CD14-positive monocyte (primary cell): ENCODE measurements at regions not wholly inside any gene's neighbourhood (a gene's known extent, or its start where the extent isn't known, plus 50 kb on each side); places are given as distances from the start of the nearest gene placed in this dataset.

Experiments
- DNase-seq, 3 donors: peaks; one replicate each; pipeline ENCODE4 v3.0.0-alpha.2; 2011 to 2022
- H2AFZ ChIP-seq: 2 replicates; pipeline ENCODE4 v1.6.0; 2012; ENCODE audit warnings: mild to moderate bottlenecking, low read depth, low read length, inconsistent platforms; ENCODE audit not compliant: insufficient read depth, poor library complexity, severe bottlenecking
- H3K27ac ChIP-seq, 2 donors: 1 replicate in 1 of 2; 2 replicates in 1 of 2; pipeline ENCODE4 v1.5.1; 2012 to 2013; ENCODE audit warnings: low read length in 2 of 2, control low read depth in 1 of 2, inconsistent platforms in 1 of 2, low read depth in 1 of 2, mild to moderate bottlenecking in 1 of 2
- H3K27me3 ChIP-seq, 2 donors: one replicate each; pipeline versions ENCODE4 v1.6.0 to v1.6.1; 2011 to 2013; ENCODE audit warnings: low read length in 2 of 2; ENCODE audit not compliant: control insufficient read depth in 2 of 2, insufficient read depth in 2 of 2
- H3K36me3 ChIP-seq, 2 donors: replicated peaks in 1 of 2; 1 replicate in 1 of 2; 2 replicates in 1 of 2; pipeline versions ENCODE4 v1.5.1 to v1.6.1; 2012 to 2013; ENCODE audit warnings: low read length in 2 of 2, control low read depth in 1 of 2, inconsistent platforms in 1 of 2, mild to moderate bottlenecking in 1 of 2; ENCODE audit not compliant: insufficient read depth in 2 of 2, control insufficient read depth in 1 of 2
- H3K4me1 ChIP-seq, 2 donors: 1 replicate in 1 of 2; 2 replicates in 1 of 2; pipeline versions ENCODE4 v1.5.1 to v1.6.1; 2012 to 2013; ENCODE audit warnings: low read length in 2 of 2, control low read depth in 1 of 2, inconsistent platforms in 1 of 2, mild to moderate bottlenecking in 1 of 2, moderate library complexity in 1 of 2; ENCODE audit not compliant: insufficient read depth in 2 of 2, control insufficient read depth in 1 of 2
- H3K4me2 ChIP-seq: replicated peaks from 2 replicates; pipeline ENCODE3; 2012; ENCODE audit warnings: low read length, moderate library complexity, mild to moderate bottlenecking; ENCODE audit not compliant: poor library complexity, severe bottlenecking; ENCODE audit errors: extremely low read depth
- H3K4me3 ChIP-seq, 3 experiments: fragments of 200-600 bp in 1 of 3; sonication (generic) in 1 of 3; replicated peaks in 1 of 3; 1 replicate in 2 of 3; 2 replicates in 1 of 3; pipeline ENCODE4 v1.5.1; 2011 to 2013; ENCODE audit warnings: low read length in 3 of 3, mild to moderate bottlenecking in 3 of 3, control low read depth in 2 of 3, low read depth in 2 of 3, inconsistent platforms in 1 of 3, moderate library complexity in 1 of 3
- H3K79me2 ChIP-seq: 2 replicates; pipeline ENCODE4 v1.6.0; 2012; ENCODE audit warnings: mild to moderate bottlenecking, control low read depth, inconsistent platforms, low read length, moderate library complexity; ENCODE audit not compliant: insufficient read depth
- H3K9ac ChIP-seq: 2 replicates; pipeline ENCODE4 v1.6.0; 2017; ENCODE audit warnings: low read length, mild to moderate bottlenecking; ENCODE audit not compliant: insufficient read depth, poor library complexity, severe bottlenecking
- H3K9me3 ChIP-seq, 2 donors: replicated peaks in 1 of 2; 1 replicate in 1 of 2; 2 replicates in 1 of 2; pipeline versions ENCODE4 v1.5.1 to v1.6.1; 2012 to 2013; ENCODE audit warnings: low read length in 2 of 2, control low read depth in 1 of 2; ENCODE audit not compliant: control insufficient read depth in 1 of 2, insufficient read depth in 1 of 2
- H4K20me1 ChIP-seq: 2 replicates; pipeline ENCODE4 v1.6.0; 2012; ENCODE audit warnings: mild to moderate bottlenecking, low read length, control low read depth, moderate library complexity; ENCODE audit not compliant: insufficient read depth
- H3K27ac Mint-ChIP-seq, 7 donors: one replicate each; pipeline ENCODE4 v1.8.0; 2020; ENCODE audit warnings: mild to moderate bottlenecking in 7 of 7, mixed read lengths in 7 of 7, moderate library complexity in 6 of 7, inconsistent platforms in 2 of 7
- H3K27me3 Mint-ChIP-seq, 3 donors: one replicate each; pipeline ENCODE4 v1.8.0; 2021 to 2022; ENCODE audit warnings: low read depth in 3 of 3, mild to moderate bottlenecking in 3 of 3, mixed read lengths in 3 of 3, moderate library complexity in 3 of 3, inconsistent platforms in 1 of 3
- H3K36me3 Mint-ChIP-seq, 2 donors: one replicate each; pipeline ENCODE4 v1.8.0; 2020; ENCODE audit warnings: mixed read lengths in 2 of 2, inconsistent platforms in 1 of 2, mild to moderate bottlenecking in 1 of 2
- H3K4me1 Mint-ChIP-seq: one replicate; pipeline ENCODE4 v1.8.0; 2020; ENCODE audit warnings: mild to moderate bottlenecking, mixed read lengths
- H3K4me3 Mint-ChIP-seq, 2 donors: one replicate each; pipeline ENCODE4 v1.8.0; 2020; ENCODE audit warnings: mild to moderate bottlenecking in 2 of 2, mixed read lengths in 2 of 2, moderate library complexity in 1 of 2
- H3K9me3 Mint-ChIP-seq, 7 donors: one replicate each; pipeline ENCODE4 v1.8.0; 2020 to 2022; ENCODE audit warnings: mixed read lengths in 7 of 7, mild to moderate bottlenecking in 6 of 7, moderate library complexity in 6 of 7, inconsistent platforms in 2 of 7
- WGBS: methylation state at CpG from one replicate; pipeline ENCODE4 v1.1.5; 2013; ENCODE audit warnings: missing lambda C conversion rate; ENCODE audit not compliant: insufficient coverage; 5-methylcytosine and 5-hydroxymethylcytosine counted together
- intact Hi-C, 2 donors: fragments of 100-400 bp; cut with micrococcal nuclease; formaldehyde crosslinking; loops; one replicate each; pipeline versions ENCODE4 v1.15.0 to v1.15.1; 2023
- TF ChIP-seq, protein P1 (sequence below): fragments of 200-600 bp; IDR thresholded peaks from one replicate; pipeline ENCODE4 v1.8.0; 2022; ENCODE audit warnings: antibody characterized with exemption, mild to moderate bottlenecking

DNA sequence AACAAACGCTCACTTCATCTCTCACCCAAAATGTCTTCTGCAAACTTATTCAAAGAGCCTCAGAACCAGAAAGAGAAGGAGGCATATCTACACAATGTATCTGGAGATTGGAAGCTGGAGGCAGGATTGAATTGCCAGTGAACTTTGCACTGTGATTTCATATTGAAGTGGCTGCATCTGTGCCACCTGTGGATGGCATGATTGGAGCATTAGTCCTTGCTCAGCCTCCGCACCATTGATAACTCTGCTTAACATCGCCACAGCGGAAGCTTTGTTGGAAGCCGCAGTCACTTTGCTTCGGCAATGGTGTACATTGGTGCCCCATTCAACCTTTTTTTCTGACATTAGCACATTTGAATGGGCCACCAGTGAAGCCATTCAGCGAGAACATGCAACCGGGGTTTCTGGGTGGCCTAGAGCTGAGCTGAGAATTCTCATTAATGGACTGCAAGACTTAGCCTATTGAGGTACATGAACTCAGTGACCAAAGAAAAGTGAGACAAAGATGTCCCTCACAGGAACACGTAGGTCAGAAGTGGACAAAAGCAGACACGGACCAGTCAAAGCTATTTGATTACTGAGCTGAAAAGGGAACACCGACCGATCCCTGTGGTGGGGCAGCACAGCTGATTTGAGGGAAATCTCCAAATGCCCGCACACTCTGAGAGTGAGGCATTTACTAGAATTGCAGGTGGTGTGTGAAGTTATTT lies 130.4 kb downstream of the BRMS1L start:
- H3K4me3 Mint-ChIP-seq: no peak overlapping the region
- no peak overlapping the region for H2AFZ ChIP-seq
- DNase-seq: no peak
- no peaks in the 10 kb centered on the region for H3K4me1 Mint-ChIP-seq
- H3K27ac Mint-ChIP-seq: no peak overlapping the region
- H3K9ac ChIP-seq: no peak overlapping the region
- no peaks in the 10 kb centered on the region for H3K27me3 ChIP-seq
- H4K20me1 ChIP-seq: no peaks in the 10 kb centered on the region
- no peaks in the 10 kb centered on the region for H3K9me3 ChIP-seq
- WGBS: 94% methylated on average over 12 of the region's 13 CpGs
- no peak overlapping the region for H3K4me2 ChIP-seq
- no peaks in the 10 kb centered on the region for H3K4me1 ChIP-seq
- intact Hi-C loops: no loop called here
- H3K36me3 Mint-ChIP-seq: no peaks in the 10 kb centered on the region
- H3K27ac ChIP-seq: no peak overlapping the region
- H3K27me3 Mint-ChIP-seq: peaks cover under 1 to 8% (median 1%) of the 10 kb centered on the region in 3 donors
- TF ChIP-seq, protein P1, sequence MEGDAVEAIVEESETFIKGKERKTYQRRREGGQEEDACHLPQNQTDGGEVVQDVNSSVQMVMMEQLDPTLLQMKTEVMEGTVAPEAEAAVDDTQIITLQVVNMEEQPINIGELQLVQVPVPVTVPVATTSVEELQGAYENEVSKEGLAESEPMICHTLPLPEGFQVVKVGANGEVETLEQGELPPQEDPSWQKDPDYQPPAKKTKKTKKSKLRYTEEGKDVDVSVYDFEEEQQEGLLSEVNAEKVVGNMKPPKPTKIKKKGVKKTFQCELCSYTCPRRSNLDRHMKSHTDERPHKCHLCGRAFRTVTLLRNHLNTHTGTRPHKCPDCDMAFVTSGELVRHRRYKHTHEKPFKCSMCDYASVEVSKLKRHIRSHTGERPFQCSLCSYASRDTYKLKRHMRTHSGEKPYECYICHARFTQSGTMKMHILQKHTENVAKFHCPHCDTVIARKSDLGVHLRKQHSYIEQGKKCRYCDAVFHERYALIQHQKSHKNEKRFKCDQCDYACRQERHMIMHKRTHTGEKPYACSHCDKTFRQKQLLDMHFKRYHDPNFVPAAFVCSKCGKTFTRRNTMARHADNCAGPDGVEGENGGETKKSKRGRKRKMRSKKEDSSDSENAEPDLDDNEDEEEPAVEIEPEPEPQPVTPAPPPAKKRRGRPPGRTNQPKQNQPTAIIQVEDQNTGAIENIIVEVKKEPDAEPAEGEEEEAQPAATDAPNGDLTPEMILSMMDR: no peak
- no peaks in the 10 kb centered on the region for H3K36me3 ChIP-seq
- H3K9me3 Mint-ChIP-seq: no peaks in the 10 kb centered on the region
- no peak overlapping the region for H3K4me3 ChIP-seq
- H3K79me2 ChIP-seq: no peaks in the 10 kb centered on the region

DNA sequence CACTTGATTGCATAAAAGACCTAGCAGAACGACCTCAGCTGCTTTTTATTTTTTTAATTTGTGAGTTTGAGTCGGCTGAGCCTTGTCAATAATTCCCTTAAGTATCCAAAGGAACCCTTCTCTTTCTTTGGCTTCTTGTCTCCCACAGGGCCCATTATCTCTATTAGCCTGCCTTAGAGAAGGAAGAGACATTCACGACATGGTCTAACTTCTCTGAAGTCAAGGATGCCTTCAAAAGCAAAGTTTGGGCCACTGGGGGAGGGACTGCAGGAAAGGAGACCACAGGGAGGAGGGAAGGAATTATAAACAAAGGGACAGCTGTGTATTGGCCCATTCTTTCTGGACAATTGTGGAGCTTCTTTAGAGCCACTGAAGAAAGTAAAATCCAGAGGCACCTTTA lies 126.4 kb downstream of the BRMS1L start:
- intact Hi-C loops: no loop called here
- DNase-seq: no peak
- no peaks in the 10 kb centered on the region for H3K36me3 Mint-ChIP-seq
- peaks cover 0 to 2% (median 0%) of the 10 kb centered on the region in 7 donors for H3K9me3 Mint-ChIP-seq
- TF ChIP-seq, protein P1: no peak
- WGBS: no CpG with 5 or more reads among the region's 3 CpGs
- no peaks in the 10 kb centered on the region for H3K4me1 ChIP-seq
- no peak overlapping the region for H3K4me2 ChIP-seq
- no peak overlapping the region for H2AFZ ChIP-seq
- H3K27ac ChIP-seq: no peak overlapping the region
- H3K27ac Mint-ChIP-seq: no peak overlapping the region
- H3K27me3 Mint-ChIP-seq: peaks cover 1 to 10% (median 2%) of the 10 kb centered on the region in 3 donors
- H3K36me3 ChIP-seq: no peaks in the 10 kb centered on the region
- H3K79me2 ChIP-seq: no peaks in the 10 kb centered on the region
- H3K4me3 Mint-ChIP-seq: no peak overlapping the region
- H4K20me1 ChIP-seq: no peaks in the 10 kb centered on the region
- no peak overlapping the region for H3K9ac ChIP-seq
- H3K4me3 ChIP-seq: no peak overlapping the region
- H3K27me3 ChIP-seq: no peaks in the 10 kb centered on the region
- no peaks in the 10 kb centered on the region for H3K9me3 ChIP-seq
- no peaks in the 10 kb centered on the region for H3K4me1 Mint-ChIP-seq
